Hepatocyte (in vitro differentiated cells): ENCODE measurements at regions not wholly inside any gene's neighbourhood (a gene's known extent, or its start where the extent isn't known, plus 50 kb on each side); places are given as distances from the start of the nearest gene placed in this dataset.

ENCODE experiments used
- EZH2 ChIP-seq: fragments of 200-600 bp; sonication (generic); IDR thresholded peaks from 2 replicates; pipeline ENCODE4 v1.6.1; 2016; ENCODE audit warnings: antibody characterized with exemption, mild to moderate bottlenecking, borderline replicate concordance
- TF ChIP-seq, protein P1 (sequence below): fragments of 200-600 bp; sonication (generic); IDR thresholded peaks from 2 replicates; pipeline ENCODE4 v1.5.1; 2016; ENCODE audit warnings: antibody characterized with exemption, mild to moderate bottlenecking; ENCODE audit not compliant: poor library complexity

DNA sequence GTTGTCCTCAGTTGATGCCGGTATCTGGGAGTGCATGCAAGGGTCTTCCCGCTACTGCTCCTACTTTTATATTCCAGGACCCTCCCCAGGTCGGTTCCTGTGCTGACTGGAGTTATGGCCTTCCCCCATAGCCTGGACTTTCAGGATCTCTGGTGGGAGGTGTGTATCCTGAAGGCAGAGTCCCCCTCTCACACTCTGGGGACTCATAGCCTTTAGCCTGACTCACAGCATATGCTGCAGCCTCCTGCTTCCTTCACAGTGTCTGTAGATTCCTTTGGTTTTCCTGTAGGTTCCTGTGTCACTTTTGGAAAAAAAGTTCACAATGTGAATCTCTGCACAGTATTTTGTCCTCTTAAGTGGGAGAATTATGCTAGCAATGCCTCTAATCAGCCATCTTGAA is 180.6 kb upstream of the RBMS3 start:
- TF ChIP-seq, protein P1, sequence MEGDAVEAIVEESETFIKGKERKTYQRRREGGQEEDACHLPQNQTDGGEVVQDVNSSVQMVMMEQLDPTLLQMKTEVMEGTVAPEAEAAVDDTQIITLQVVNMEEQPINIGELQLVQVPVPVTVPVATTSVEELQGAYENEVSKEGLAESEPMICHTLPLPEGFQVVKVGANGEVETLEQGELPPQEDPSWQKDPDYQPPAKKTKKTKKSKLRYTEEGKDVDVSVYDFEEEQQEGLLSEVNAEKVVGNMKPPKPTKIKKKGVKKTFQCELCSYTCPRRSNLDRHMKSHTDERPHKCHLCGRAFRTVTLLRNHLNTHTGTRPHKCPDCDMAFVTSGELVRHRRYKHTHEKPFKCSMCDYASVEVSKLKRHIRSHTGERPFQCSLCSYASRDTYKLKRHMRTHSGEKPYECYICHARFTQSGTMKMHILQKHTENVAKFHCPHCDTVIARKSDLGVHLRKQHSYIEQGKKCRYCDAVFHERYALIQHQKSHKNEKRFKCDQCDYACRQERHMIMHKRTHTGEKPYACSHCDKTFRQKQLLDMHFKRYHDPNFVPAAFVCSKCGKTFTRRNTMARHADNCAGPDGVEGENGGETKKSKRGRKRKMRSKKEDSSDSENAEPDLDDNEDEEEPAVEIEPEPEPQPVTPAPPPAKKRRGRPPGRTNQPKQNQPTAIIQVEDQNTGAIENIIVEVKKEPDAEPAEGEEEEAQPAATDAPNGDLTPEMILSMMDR, result no peak
- no peak for TF ChIP-seq EZH2
